ENCODE measurements at regions not wholly inside any gene's neighbourhood (a gene's known extent, or its start where the extent isn't known, plus 50 kb on each side); places are given as distances from the start of the nearest gene placed in this dataset.

DNA sequence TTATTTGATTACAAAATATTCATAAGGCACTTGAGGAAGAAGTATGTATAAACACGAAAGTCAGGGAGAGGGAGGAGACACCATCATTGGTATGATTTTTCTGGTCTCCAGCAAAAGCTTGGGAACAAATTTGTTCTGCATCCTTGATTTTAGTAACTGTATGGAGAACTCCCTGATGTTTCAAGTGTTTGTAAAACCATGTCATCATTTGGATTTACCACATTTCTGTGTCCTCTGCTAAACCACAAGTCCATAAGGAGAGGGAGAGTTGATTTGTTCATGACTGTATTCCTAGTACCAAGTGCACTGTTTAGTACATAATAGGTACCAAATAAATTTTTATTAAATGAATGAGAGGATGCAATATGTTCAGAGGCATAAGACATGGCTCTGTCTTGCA lies 181.1 kb downstream of the BTG1 start:
- Histone ChIP-seq H3K9me3 (ENCODE audit: control insufficient read depth in 4 of 4, insufficient read depth in 3 of 4, low read length in 3 of 4) (no peaks in the 10 kb centered on the region), H3K9ac (ENCODE audit: insufficient read depth in 1 of 2, low read length in 2 of 2) (no peak overlapping the region), H3K4me1 (ENCODE audit: control insufficient read depth in 5 of 5, insufficient read depth in 5 of 5, low read length in 5 of 5) (peaks cover 0 to 19% (median 5%) of the 10 kb centered on the region in 5 donors), H3K4me3 (no peak overlapping the region), H3K27ac (ENCODE audit: low read depth in 1 of 2, low read length in 1 of 2) (no peak overlapping the region), H3K36me3 (ENCODE audit: control insufficient read depth in 4 of 4, insufficient read depth in 4 of 4, low read length in 4 of 4) (no peaks in the 10 kb centered on the region), H3K27me3 (ENCODE audit: control insufficient read depth in 3 of 3, insufficient read depth in 3 of 3, low read length in 2 of 3) (no peaks in the 10 kb centered on the region)
- TF ChIP-seq, protein P1, sequence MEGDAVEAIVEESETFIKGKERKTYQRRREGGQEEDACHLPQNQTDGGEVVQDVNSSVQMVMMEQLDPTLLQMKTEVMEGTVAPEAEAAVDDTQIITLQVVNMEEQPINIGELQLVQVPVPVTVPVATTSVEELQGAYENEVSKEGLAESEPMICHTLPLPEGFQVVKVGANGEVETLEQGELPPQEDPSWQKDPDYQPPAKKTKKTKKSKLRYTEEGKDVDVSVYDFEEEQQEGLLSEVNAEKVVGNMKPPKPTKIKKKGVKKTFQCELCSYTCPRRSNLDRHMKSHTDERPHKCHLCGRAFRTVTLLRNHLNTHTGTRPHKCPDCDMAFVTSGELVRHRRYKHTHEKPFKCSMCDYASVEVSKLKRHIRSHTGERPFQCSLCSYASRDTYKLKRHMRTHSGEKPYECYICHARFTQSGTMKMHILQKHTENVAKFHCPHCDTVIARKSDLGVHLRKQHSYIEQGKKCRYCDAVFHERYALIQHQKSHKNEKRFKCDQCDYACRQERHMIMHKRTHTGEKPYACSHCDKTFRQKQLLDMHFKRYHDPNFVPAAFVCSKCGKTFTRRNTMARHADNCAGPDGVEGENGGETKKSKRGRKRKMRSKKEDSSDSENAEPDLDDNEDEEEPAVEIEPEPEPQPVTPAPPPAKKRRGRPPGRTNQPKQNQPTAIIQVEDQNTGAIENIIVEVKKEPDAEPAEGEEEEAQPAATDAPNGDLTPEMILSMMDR (IDR thresholded peaks at IDR 0.05; ENCODE audit: control extremely low read depth, extremely low read depth) = no peak
- WGBS, 2 donors = 88 to 93% methylated on average over 1 of the region's 1 CpG
- no peak for DNase-seq
- ATAC-seq (ENCODE audit: insufficient read depth, low FRiP score) = no peak

DNA sequence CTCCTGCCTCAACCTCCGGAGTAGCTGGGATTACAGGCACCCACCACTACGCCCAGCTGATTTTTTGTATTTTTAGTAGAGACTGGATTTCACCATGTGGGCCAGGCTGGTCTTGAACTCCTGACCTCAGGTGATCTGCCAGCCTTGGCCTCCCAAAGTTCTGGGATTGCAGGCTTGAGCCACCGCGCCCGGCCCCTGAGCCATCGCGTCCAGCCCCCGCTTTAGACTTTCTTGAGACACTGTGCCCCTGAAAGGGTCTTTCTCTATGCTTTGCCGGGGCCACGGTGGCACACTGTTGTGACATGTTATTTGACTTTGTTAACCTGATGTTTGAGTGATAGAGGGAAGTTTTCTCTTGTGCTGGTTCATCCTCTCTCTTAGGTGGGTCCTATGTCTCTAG lies 186.4 kb downstream of the BTG1 start:
- DNase-seq = no peak
- 95 to 98% methylated on average over 10 of the region's 10 CpGs for WGBS, 2 donors
- ATAC-seq (ENCODE audit: insufficient read depth, low FRiP score) = no peak
- Histone ChIP-seq H3K27ac (ENCODE audit: low read depth in 1 of 2, low read length in 1 of 2) (no peak overlapping the region), H3K4me3 (no peak overlapping the region), H3K4me1 (ENCODE audit: control insufficient read depth in 5 of 5, insufficient read depth in 5 of 5, low read length in 5 of 5) (peaks cover 0 to 22% (median 1%) of the 10 kb centered on the region in 5 donors), H3K9me3 (ENCODE audit: control insufficient read depth in 4 of 4, insufficient read depth in 3 of 4, low read length in 3 of 4) (peaks cover 0 to 7% (median 0%) of the 10 kb centered on the region in 4 donors), H3K36me3 (ENCODE audit: control insufficient read depth in 4 of 4, insufficient read depth in 4 of 4, low read length in 4 of 4) (no peaks in the 10 kb centered on the region), H3K9ac (ENCODE audit: insufficient read depth in 1 of 2, low read length in 2 of 2) (no peak overlapping the region), H3K27me3 (ENCODE audit: control insufficient read depth in 3 of 3, insufficient read depth in 3 of 3, low read length in 2 of 3) (no peaks in the 10 kb centered on the region)
- TF ChIP-seq, protein P1 (IDR thresholded peaks at IDR 0.05; ENCODE audit: control extremely low read depth, extremely low read depth) = no peak

DNA sequence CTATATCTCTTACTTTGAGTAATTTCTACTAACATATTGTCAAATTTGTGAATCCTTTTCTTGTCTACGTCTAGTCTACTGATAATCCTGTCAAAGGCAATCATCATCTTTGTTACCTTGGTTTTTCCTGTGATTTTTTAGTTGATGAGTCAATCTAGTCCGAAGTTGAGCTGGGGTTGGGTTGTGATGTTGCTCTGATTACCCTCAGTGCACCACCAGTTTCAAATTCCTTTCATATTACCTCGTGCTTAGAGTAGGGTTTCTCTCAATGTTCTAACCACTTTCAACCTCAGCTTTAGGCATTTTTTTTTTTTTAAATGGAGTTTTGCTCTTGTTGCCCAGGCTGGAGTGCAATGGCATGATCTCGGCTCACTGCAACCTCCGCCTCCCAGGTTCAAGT lies 186.8 kb downstream of the BTG1 start:
- H3K4me3 ChIP-seq = no peak overlapping the region
- DNase-seq (no peak), ATAC-seq (ENCODE audit: insufficient read depth, low FRiP score) (no peak)
- no peak overlapping the region for H3K27ac ChIP-seq (ENCODE audit: low read depth in 1 of 2, low read length in 1 of 2)
- H3K9me3 ChIP-seq (ENCODE audit: control insufficient read depth in 4 of 4, insufficient read depth in 3 of 4, low read length in 3 of 4) = peaks cover 0 to 7% (median 0%) of the 10 kb centered on the region in 4 donors
- H3K27me3 ChIP-seq (ENCODE audit: control insufficient read depth in 3 of 3, insufficient read depth in 3 of 3, low read length in 2 of 3) = no peaks in the 10 kb centered on the region
- 83 to 91% methylated on average over 5 of the region's 5 CpGs for WGBS, 2 donors
- no peaks in the 10 kb centered on the region for H3K36me3 ChIP-seq (ENCODE audit: control insufficient read depth in 4 of 4, insufficient read depth in 4 of 4, low read length in 4 of 4)
- TF ChIP-seq, protein P1 (IDR thresholded peaks at IDR 0.05; ENCODE audit: control extremely low read depth, extremely low read depth) = no peak
- H3K4me1 ChIP-seq (ENCODE audit: control insufficient read depth in 5 of 5, insufficient read depth in 5 of 5, low read length in 5 of 5) = peaks cover 0 to 22% (median 1%) of the 10 kb centered on the region in 5 donors
- no peak overlapping the region for H3K9ac ChIP-seq (ENCODE audit: insufficient read depth in 1 of 2, low read length in 2 of 2)

DNA sequence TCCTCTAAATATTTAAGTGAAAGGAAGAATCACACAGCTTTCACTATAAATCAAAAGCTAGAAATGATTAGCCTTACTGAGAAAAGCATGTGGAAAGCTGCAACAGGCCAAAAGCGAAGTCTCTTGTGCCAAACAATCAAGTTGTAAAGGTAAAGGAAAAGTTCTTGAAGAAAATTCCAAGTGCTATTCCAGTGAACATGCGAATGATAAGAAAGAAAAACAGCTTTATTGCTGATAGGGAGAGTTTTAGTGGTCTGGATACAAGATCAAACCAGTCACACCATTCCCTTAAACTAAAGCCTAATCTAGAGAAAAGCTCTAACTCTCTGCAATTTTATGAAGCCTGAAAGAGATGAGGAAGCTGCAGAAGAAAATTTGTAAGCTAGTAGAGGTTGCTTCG lies 190.9 kb downstream of the BTG1 start:
- no peak overlapping the region for H3K27ac ChIP-seq (ENCODE audit: low read depth in 1 of 2, low read length in 1 of 2)
- no peak overlapping the region for H3K4me3 ChIP-seq
- H3K4me1 ChIP-seq (ENCODE audit: control insufficient read depth in 5 of 5, insufficient read depth in 5 of 5, low read length in 5 of 5) = peaks cover 0 to 16% (median 0%) of the 10 kb centered on the region in 5 donors
- DNase-seq = peak in 2 of 3 donors; percentile 13 to 49
- H3K27me3 ChIP-seq (ENCODE audit: control insufficient read depth in 3 of 3, insufficient read depth in 3 of 3, low read length in 2 of 3) = no peaks in the 10 kb centered on the region
- 72 to 83% methylated on average over 3 of the region's 3 CpGs for WGBS, 2 donors
- no peak overlapping the region for H3K9ac ChIP-seq (ENCODE audit: insufficient read depth in 1 of 2, low read length in 2 of 2)
- TF ChIP-seq, protein P1 (IDR thresholded peaks at IDR 0.05; ENCODE audit: control extremely low read depth, extremely low read depth) = no peak
- ATAC-seq (ENCODE audit: insufficient read depth, low FRiP score) = no peak
- no peaks in the 10 kb centered on the region for H3K36me3 ChIP-seq (ENCODE audit: control insufficient read depth in 4 of 4, insufficient read depth in 4 of 4, low read length in 4 of 4)
- H3K9me3 ChIP-seq (ENCODE audit: control insufficient read depth in 4 of 4, insufficient read depth in 3 of 4, low read length in 3 of 4) = peaks cover 0 to 7% (median 0%) of the 10 kb centered on the region in 4 donors
